Mucosa of descending colon (tissue), 3 donors: ENCODE measurements at regions not wholly inside any gene's neighbourhood (a gene's known extent, or its start where the extent isn't known, plus 50 kb on each side); places are given as distances from the start of the nearest gene placed in this dataset.

Source experiments
- ATAC-seq: fragments of 200-7000 bp; cut with Tn5 transposase; one replicate; pipeline ENCODE4 v1.9.1; 2020; ENCODE audit warnings: mild to moderate bottlenecking, moderate library complexity
- DNase-seq, 3 donors: peaks; one replicate each; pipeline ENCODE4 v3.0.0-alpha.2; 2020
- H3K36me3 ChIP-seq: fragments of 200-600 bp; one replicate; pipeline ENCODE4 v1.8.0; 2021; ENCODE audit warnings: low read depth, mild to moderate bottlenecking
- H3K4me1 ChIP-seq: fragments of 200-600 bp; one replicate; pipeline ENCODE4 v1.8.0; 2021; ENCODE audit warnings: low read depth, mild to moderate bottlenecking
- H3K4me3 ChIP-seq: fragments of 200-600 bp; one replicate; pipeline ENCODE4 v1.8.0; 2021; ENCODE audit warnings: mild to moderate bottlenecking
- H3K9me3 ChIP-seq: fragments of 200-600 bp; one replicate; pipeline ENCODE4 v1.8.0; 2021; ENCODE audit warnings: mild to moderate bottlenecking
- CTCF ChIP-seq: fragments of 200-600 bp; IDR thresholded peaks from one replicate; pipeline ENCODE4 v1.8.0; 2022; ENCODE audit warnings: antibody characterized with exemption, mild to moderate bottlenecking
- intact Hi-C, 2 donors: fragments of 100-400 bp; cut with DNase I in 1 of 2; cut with micrococcal nuclease in 1 of 2; formaldehyde crosslinking; loops; one replicate each; pipeline versions ENCODE4 v1.11.0 to v1.11.1; 2022; cut with DNase I, micrococcal nuclease
- donor health status: DM: no; HTN: no; CAD: no; lungs with moderate emphysema.
- donor health status: DM: no; HTN: no; CAD: no.
- donor health status: DM: no; HTN: yes; CAD: no.

- no peaks in the 10 kb centered on the region for H3K36me3 ChIP-seq
- no peak overlapping the region for H3K4me3 ChIP-seq
- intact Hi-C loops = no loop called here
- ATAC-seq (no peak), DNase-seq (no peak)
- TF ChIP-seq CTCF = no peak
- H3K9me3 ChIP-seq = peaks cover 60% of the 10 kb centered on the region
- H3K4me1 ChIP-seq = no peaks in the 10 kb centered on the region
Observed at GRCh38 chr15:26395624-26396023, 377.2 kb downstream of the GABRB3 start.

- no peaks in the 10 kb centered on the region for H3K36me3 ChIP-seq
- DNase-seq = no peak
- peaks cover 57% of the 10 kb centered on the region for H3K9me3 ChIP-seq
- no peak overlapping the region for H3K4me3 ChIP-seq
- no peaks in the 10 kb centered on the region for H3K4me1 ChIP-seq
- intact Hi-C loops = no loop called here
- TF ChIP-seq CTCF = no peak
- ATAC-seq = no peak
Observed at GRCh38 chr15:26394801-26395200, 378.1 kb downstream of the GABRB3 start.

- TF ChIP-seq CTCF = no peak
- DNase-seq (no peak), ATAC-seq (no peak)
- Histone ChIP-seq H3K4me3 (no peak overlapping the region), H3K36me3 (no peaks in the 10 kb centered on the region), H3K9me3 (peaks cover 58% of the 10 kb centered on the region), H3K4me1 (no peaks in the 10 kb centered on the region)
- intact Hi-C loops = no loop called here
Observed at GRCh38 chr15:26392956-26393355, 379.9 kb downstream of the GABRB3 start.

GRCh38 chr15:26391567-26392194 lies 381.2 kb downstream of the GABRB3 start:
- TF ChIP-seq CTCF = no peak
- Histone ChIP-seq H3K9me3 (peaks cover 66% of the 10 kb centered on the region), H3K4me3 (no peak overlapping the region), H3K4me1 (no peaks in the 10 kb centered on the region), H3K36me3 (no peaks in the 10 kb centered on the region)
- intact Hi-C loops = no loop called here
- ATAC-seq (no peak), DNase-seq (no peak)

GRCh38 chr15:26382444-26383072 lies 390.3 kb downstream of the GABRB3 start:
- no peak for TF ChIP-seq CTCF
- Histone ChIP-seq H3K36me3 (no peaks in the 10 kb centered on the region), H3K9me3 (peaks cover 68% of the 10 kb centered on the region), H3K4me3 (no peak overlapping the region), H3K4me1 (no peaks in the 10 kb centered on the region)
- ATAC-seq = no peak
- intact Hi-C loops = no loop called here
- DNase-seq = no peak
